MCF 10A (cell line): ENCODE measurements at regions not wholly inside any gene's neighbourhood (a gene's known extent, or its start where the extent isn't known, plus 50 kb on each side); places are given as distances from the start of the nearest gene placed in this dataset.

Experiments
- BruUV-seq: library from RNA; stranded (reverse); fragments of 400-500 nt; replicated peaks from 2 replicates; lab custom pipeline; 2021; lab: Mats Ljungman, UMichigan
- CTCF ChIA-PET: fragments of 300-600 bp; sonication (Branson Sonifier 250); formaldehyde crosslinking; extraction: SDS; loops from one replicate; lab custom pipeline; 2021; ENCODE audit warnings: antibody characterized with exemption, inconsistent platforms; lab: Yijun Ruan, JAX
- POLR2A ChIA-PET: fragments of 300-600, 350-650 bp; sonication (Branson Sonifier 250); formaldehyde crosslinking; extraction: SDS; loops from one replicate; lab custom pipeline; 2020; ENCODE audit warnings: antibody characterized with exemption, inconsistent platforms; lab: Yijun Ruan, JAX
- DNase-seq: peaks from one replicate; pipeline ENCODE4 v3.0.0-alpha.2; 2018; ENCODE audit not compliant: unreplicated experiment
- H3K27ac Mint-ChIP-seq: one replicate; pipeline ENCODE4 v1.8.0; 2022; ENCODE audit warnings: mild to moderate bottlenecking, low read depth, mixed read lengths; ENCODE audit not compliant: unreplicated experiment
- H3K27me3 Mint-ChIP-seq: one replicate; pipeline ENCODE4 v1.8.0; 2022; ENCODE audit warnings: mixed read lengths; ENCODE audit not compliant: insufficient read depth, unreplicated experiment
- H3K36me3 Mint-ChIP-seq: one replicate; pipeline ENCODE4 v1.8.0; 2022; ENCODE audit warnings: mild to moderate bottlenecking, moderate library complexity, mixed read lengths; ENCODE audit not compliant: insufficient read depth, unreplicated experiment
- H3K4me1 Mint-ChIP-seq: one replicate; pipeline ENCODE4 v1.8.0; 2022; ENCODE audit warnings: mixed read lengths; ENCODE audit not compliant: insufficient read depth, unreplicated experiment
- H3K4me3 Mint-ChIP-seq: one replicate; pipeline ENCODE4 v1.8.0; 2022; ENCODE audit warnings: mild to moderate bottlenecking, moderate library complexity, mixed read lengths; ENCODE audit not compliant: unreplicated experiment
- H3K9me3 Mint-ChIP-seq: one replicate; pipeline ENCODE4 v1.8.0; 2022; ENCODE audit warnings: mixed read lengths; ENCODE audit not compliant: unreplicated experiment
- intact Hi-C: fragments of 100-400 bp; cut with micrococcal nuclease; formaldehyde crosslinking; loops from 2 replicates; pipeline ENCODE4 v1.14.1; 2022
- TF ChIP-seq, protein P1 (sequence below): fragments of 200-600 bp; IDR thresholded peaks from one replicate; pipeline ENCODE4 v1.8.0; 2022; ENCODE audit warnings: antibody characterized with exemption, mild to moderate bottlenecking; ENCODE audit not compliant: unreplicated experiment

DNA sequence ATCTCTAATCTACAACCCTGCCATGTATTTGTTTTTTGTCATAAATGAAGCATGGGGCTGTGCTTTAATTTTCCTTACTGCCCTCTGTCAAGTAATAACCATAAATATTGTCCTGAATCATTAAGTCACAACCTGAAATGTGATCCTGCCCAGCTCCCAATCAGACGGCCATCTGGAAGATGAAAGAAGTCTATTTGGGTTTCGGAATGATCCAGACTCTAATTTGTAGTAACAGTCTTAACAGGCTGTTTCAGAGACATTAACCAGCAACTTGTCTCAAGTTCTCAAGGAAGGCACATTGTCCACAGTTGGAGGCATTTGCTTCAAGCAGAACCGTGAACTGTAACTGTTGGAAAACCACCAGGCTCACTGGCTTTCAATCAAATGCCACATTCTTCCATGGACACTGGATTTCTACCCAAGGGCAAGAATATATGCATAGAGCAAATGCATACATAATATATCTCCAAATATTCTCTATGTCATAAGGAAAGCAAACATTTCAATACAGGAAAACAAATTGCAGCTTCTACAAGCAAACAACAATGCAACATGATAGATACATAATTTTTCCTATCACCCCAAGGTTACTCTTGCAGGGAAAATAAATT, 405.2 kb upstream of the NPVF start:
- H3K27ac Mint-ChIP-seq = no peak overlapping the region
- no peaks in the 10 kb centered on the region for H3K4me1 Mint-ChIP-seq
- no peaks in the 10 kb centered on the region for H3K36me3 Mint-ChIP-seq
- peaks cover 57% of the 10 kb centered on the region for H3K27me3 Mint-ChIP-seq
- H3K9me3 Mint-ChIP-seq = no peaks in the 10 kb centered on the region
- no TSS peak for BruUV-seq
- intact Hi-C loops = no loop called here
- DNase-seq = no peak
- no peak overlapping the region for H3K4me3 Mint-ChIP-seq
- CTCF ChIA-PET = interaction anchor here (0.6 to 0.9 kb wide), 2 partner anchors 187 to 337 kb away, joined by 3 read pairs; no protein-coding TSS in a partner anchor
- POLR2A ChIA-PET = no interaction called here
- TF ChIP-seq, protein P1, sequence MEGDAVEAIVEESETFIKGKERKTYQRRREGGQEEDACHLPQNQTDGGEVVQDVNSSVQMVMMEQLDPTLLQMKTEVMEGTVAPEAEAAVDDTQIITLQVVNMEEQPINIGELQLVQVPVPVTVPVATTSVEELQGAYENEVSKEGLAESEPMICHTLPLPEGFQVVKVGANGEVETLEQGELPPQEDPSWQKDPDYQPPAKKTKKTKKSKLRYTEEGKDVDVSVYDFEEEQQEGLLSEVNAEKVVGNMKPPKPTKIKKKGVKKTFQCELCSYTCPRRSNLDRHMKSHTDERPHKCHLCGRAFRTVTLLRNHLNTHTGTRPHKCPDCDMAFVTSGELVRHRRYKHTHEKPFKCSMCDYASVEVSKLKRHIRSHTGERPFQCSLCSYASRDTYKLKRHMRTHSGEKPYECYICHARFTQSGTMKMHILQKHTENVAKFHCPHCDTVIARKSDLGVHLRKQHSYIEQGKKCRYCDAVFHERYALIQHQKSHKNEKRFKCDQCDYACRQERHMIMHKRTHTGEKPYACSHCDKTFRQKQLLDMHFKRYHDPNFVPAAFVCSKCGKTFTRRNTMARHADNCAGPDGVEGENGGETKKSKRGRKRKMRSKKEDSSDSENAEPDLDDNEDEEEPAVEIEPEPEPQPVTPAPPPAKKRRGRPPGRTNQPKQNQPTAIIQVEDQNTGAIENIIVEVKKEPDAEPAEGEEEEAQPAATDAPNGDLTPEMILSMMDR = no peak

DNA sequence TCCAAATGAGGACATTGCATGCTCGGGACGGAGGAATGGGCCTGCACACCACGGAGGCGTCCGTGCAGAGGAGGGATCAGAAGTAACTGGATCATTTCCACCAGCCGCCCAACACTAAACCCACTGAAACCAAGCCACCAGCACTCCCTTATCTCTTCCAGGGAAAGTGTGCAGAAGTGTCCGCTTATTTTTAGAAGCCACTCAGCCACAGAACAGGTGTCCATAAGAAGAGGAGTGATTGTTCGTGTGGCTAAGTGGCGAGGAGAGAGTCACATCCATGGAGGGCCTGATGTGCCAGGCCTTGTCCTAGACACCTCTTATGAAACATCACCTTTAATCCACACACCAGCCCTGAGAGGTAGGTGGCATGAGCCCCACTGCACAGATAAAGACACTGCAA, 407.9 kb upstream of the NPVF start:
- CTCF ChIA-PET = no interaction called here
- no peak overlapping the region for H3K4me3 Mint-ChIP-seq
- TF ChIP-seq, protein P1 = no peak
- BruUV-seq = no TSS peak
- H3K4me1 Mint-ChIP-seq = no peaks in the 10 kb centered on the region
- H3K9me3 Mint-ChIP-seq = no peaks in the 10 kb centered on the region
- peaks cover 30% of the 10 kb centered on the region for H3K27me3 Mint-ChIP-seq
- no peak overlapping the region for H3K27ac Mint-ChIP-seq
- POLR2A ChIA-PET = no interaction called here
- intact Hi-C loops = no loop called here
- DNase-seq = no peak
- no peaks in the 10 kb centered on the region for H3K36me3 Mint-ChIP-seq

DNA sequence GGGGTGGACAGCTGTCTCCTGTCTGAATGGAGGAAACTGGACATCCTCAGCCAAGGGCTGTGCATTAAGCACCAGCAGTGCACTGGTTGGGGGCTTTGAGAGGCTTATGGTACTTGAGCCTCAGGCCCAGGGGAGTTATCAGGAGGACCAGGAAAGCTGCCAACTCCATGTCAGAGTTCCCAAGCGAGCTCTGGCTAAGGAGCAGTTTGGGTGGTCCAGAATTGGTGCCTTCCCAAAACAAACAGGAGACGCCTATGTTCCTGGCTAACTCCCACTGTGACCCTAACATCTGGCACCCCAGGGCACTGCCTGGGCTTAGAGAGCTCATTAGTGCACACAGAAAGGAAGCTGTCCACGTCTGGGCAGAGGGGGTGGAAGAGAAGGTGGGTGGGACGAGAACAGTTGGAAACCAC, 408.6 kb upstream of the NPVF start:
- TF ChIP-seq, protein P1 = no peak
- no TSS peak for BruUV-seq
- H3K27ac Mint-ChIP-seq = no peak overlapping the region
- H3K4me1 Mint-ChIP-seq = no peaks in the 10 kb centered on the region
- intact Hi-C loops = no loop called here
- ChIA-PET POLR2A (no interaction called here), CTCF (no interaction called here)
- peaks cover 23% of the 10 kb centered on the region for H3K27me3 Mint-ChIP-seq
- DNase-seq = no peak
- H3K4me3 Mint-ChIP-seq = no peak overlapping the region
- H3K36me3 Mint-ChIP-seq = no peaks in the 10 kb centered on the region
- no peaks in the 10 kb centered on the region for H3K9me3 Mint-ChIP-seq

DNA sequence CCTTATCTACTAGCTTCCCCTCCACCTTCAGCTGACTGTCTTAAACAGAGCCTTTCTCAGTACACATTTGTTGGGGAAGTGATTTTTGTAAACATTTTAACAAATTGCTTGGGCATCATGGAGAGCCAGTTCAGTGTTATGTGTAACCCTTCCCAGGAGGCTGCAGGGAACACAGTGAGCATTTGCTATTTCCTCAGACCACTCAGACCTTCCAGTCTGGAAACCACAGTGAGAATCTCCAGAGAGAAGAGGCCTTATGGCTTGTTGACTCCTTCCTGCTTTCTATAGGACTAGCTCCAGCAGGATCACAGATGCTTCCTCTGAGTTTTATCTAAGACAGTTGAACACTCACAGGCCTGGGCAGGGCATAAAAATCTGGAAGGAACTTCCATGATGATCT, 409.8 kb upstream of the NPVF start:
- DNase-seq = no peak
- TF ChIP-seq, protein P1 = no peak
- intact Hi-C loops = no loop called here
- peaks cover 14% of the 10 kb centered on the region for H3K27me3 Mint-ChIP-seq
- no peaks in the 10 kb centered on the region for H3K36me3 Mint-ChIP-seq
- no peak overlapping the region for H3K27ac Mint-ChIP-seq
- ChIA-PET POLR2A (no interaction called here), CTCF (no interaction called here)
- BruUV-seq = no TSS peak
- H3K4me1 Mint-ChIP-seq = no peaks in the 10 kb centered on the region
- no peaks in the 10 kb centered on the region for H3K9me3 Mint-ChIP-seq
- H3K4me3 Mint-ChIP-seq = no peak overlapping the region
